ENCODE measurements at regions not wholly inside any gene's neighbourhood (a gene's known extent, or its start where the extent isn't known, plus 50 kb on each side); places are given as distances from the start of the nearest gene placed in this dataset.

DNA sequence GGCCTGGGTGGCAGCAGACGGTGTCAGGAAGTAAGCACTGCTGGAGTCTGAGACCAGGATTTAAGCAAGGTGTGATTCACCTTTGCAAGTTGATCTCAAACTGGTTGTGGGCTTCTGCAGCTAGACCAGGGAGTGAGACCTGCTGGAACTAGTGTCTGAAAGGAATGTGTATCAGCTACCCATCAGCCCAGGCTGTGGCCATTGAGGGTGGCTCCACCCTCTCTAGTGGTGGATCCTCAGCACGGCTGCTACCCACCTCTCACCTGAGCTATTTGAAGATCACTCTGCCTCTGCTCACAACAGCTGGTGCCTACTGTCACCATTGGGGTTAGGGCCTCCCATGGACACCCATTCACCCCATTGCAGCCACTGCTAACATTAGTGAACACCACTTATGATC is 140.3 kb upstream of the DCBLD2 start:
- no peaks in the 10 kb centered on the region for H3K27me3 ChIP-seq (ENCODE audit: control insufficient read depth, insufficient read depth, low read length)
- TF ChIP-seq, protein P1, sequence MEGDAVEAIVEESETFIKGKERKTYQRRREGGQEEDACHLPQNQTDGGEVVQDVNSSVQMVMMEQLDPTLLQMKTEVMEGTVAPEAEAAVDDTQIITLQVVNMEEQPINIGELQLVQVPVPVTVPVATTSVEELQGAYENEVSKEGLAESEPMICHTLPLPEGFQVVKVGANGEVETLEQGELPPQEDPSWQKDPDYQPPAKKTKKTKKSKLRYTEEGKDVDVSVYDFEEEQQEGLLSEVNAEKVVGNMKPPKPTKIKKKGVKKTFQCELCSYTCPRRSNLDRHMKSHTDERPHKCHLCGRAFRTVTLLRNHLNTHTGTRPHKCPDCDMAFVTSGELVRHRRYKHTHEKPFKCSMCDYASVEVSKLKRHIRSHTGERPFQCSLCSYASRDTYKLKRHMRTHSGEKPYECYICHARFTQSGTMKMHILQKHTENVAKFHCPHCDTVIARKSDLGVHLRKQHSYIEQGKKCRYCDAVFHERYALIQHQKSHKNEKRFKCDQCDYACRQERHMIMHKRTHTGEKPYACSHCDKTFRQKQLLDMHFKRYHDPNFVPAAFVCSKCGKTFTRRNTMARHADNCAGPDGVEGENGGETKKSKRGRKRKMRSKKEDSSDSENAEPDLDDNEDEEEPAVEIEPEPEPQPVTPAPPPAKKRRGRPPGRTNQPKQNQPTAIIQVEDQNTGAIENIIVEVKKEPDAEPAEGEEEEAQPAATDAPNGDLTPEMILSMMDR (IDR thresholded peaks at IDR 0.05; ENCODE audit: insufficient read depth, low read length, poor library complexity, severe bottlenecking): no peak
- no peak overlapping the region for H3K4me3 ChIP-seq (ENCODE audit: low read depth, low read length)
- no peaks in the 10 kb centered on the region for H3K36me3 ChIP-seq (ENCODE audit: control insufficient read depth, insufficient read depth, low read length)
- DNase-seq (ENCODE audit: low read depth): no peak

- Histone ChIP-seq H3K36me3 (ENCODE audit: control insufficient read depth, insufficient read depth, low read length) (no peaks in the 10 kb centered on the region), H3K4me3 (ENCODE audit: low read depth, low read length) (no peak overlapping the region), H3K27me3 (ENCODE audit: control insufficient read depth, insufficient read depth, low read length) (no peaks in the 10 kb centered on the region)
- TF ChIP-seq, protein P1 (IDR thresholded peaks at IDR 0.05; ENCODE audit: insufficient read depth, low read length, poor library complexity, severe bottlenecking): no peak
- no peak for DNase-seq (ENCODE audit: low read depth)
Measured at GRCh38 chr3:99031778-99032177, 130.3 kb upstream of the DCBLD2 start.

GRCh38 chr3:99023590-99024192 is 122.2 kb upstream of the DCBLD2 start:
- Histone ChIP-seq H3K4me3 (ENCODE audit: low read depth, low read length) (no peak overlapping the region), H3K36me3 (ENCODE audit: control insufficient read depth, insufficient read depth, low read length) (no peaks in the 10 kb centered on the region), H3K27me3 (ENCODE audit: control insufficient read depth, insufficient read depth, low read length) (no peaks in the 10 kb centered on the region)
- DNase-seq (ENCODE audit: low read depth): no peak
- TF ChIP-seq, protein P1 (IDR thresholded peaks at IDR 0.05; ENCODE audit: insufficient read depth, low read length, poor library complexity, severe bottlenecking): peak; percentile 54

DNA sequence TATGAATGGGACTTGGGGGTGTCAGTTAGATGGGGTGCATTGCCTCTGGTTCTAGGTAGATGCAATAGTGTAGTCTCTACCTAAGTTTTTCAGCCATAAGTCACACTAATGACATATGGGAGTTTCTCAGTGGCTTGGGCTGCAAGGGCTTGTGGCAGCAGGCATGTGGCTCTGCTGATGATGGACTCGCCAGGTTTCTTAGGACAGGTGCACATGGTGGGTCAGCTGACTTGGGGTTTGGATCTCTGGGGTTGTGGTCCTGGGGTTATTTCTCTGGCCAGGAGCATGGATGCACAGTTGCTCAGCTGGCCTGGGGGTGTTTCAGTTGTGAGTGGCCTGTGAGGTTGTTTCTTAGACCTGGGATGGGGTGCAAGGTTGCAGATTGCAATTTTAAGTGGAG is 120.0 kb upstream of the DCBLD2 start:
- no peak for DNase-seq (ENCODE audit: low read depth)
- no peaks in the 10 kb centered on the region for H3K36me3 ChIP-seq (ENCODE audit: control insufficient read depth, insufficient read depth, low read length)
- H3K4me3 ChIP-seq (ENCODE audit: low read depth, low read length): no peak overlapping the region
- TF ChIP-seq, protein P1 (IDR thresholded peaks at IDR 0.05; ENCODE audit: insufficient read depth, low read length, poor library complexity, severe bottlenecking): no peak
- H3K27me3 ChIP-seq (ENCODE audit: control insufficient read depth, insufficient read depth, low read length): no peaks in the 10 kb centered on the region

- Histone ChIP-seq H3K36me3 (ENCODE audit: control insufficient read depth, insufficient read depth, low read length) (no peaks in the 10 kb centered on the region), H3K27me3 (ENCODE audit: control insufficient read depth, insufficient read depth, low read length) (no peaks in the 10 kb centered on the region), H3K4me3 (ENCODE audit: low read depth, low read length) (no peak overlapping the region)
- DNase-seq (ENCODE audit: low read depth): no peak
- TF ChIP-seq, protein P1 (IDR thresholded peaks at IDR 0.05; ENCODE audit: insufficient read depth, low read length, poor library complexity, severe bottlenecking): no peak
Measured at GRCh38 chr3:99016452-99016851, 115.0 kb upstream of the DCBLD2 start.

- TF ChIP-seq, protein P1 (IDR thresholded peaks at IDR 0.05; ENCODE audit: insufficient read depth, low read length, poor library complexity, severe bottlenecking): no peak
- no peaks in the 10 kb centered on the region for H3K36me3 ChIP-seq (ENCODE audit: control insufficient read depth, insufficient read depth, low read length)
- no peaks in the 10 kb centered on the region for H3K27me3 ChIP-seq (ENCODE audit: control insufficient read depth, insufficient read depth, low read length)
- DNase-seq (ENCODE audit: low read depth): no peak
- no peak overlapping the region for H3K4me3 ChIP-seq (ENCODE audit: low read depth, low read length)
Measured at GRCh38 chr3:99013777-99014315, 112.4 kb upstream of the DCBLD2 start.

All from kidney epithelial cell (primary cell).